Activated naive CD4-positive, alpha-beta T cell treated with anti-CD3 and anti-CD28 coated beads, Interleukin-2, amount 50 U/mL, for 16 hours (primary cell): ENCODE measurements at regions not wholly inside any gene's neighbourhood (a gene's known extent, or its start where the extent isn't known, plus 50 kb on each side); places are given as distances from the start of the nearest gene placed in this dataset.
"Not testable (repeated sequence)": the region's sequence is repeated elsewhere in the genome, so short reads cannot be mapped to it uniquely, and the experiment has no call there.

Experiments used
- DNase-seq: peaks from one replicate; pipeline ENCODE4 v3.0.0-alpha.2; 2020

GRCh38 chr1:234858722-234859121 is 248.7 kb upstream of the IRF2BP2 start:
- DNase-seq = no peak

DNA sequence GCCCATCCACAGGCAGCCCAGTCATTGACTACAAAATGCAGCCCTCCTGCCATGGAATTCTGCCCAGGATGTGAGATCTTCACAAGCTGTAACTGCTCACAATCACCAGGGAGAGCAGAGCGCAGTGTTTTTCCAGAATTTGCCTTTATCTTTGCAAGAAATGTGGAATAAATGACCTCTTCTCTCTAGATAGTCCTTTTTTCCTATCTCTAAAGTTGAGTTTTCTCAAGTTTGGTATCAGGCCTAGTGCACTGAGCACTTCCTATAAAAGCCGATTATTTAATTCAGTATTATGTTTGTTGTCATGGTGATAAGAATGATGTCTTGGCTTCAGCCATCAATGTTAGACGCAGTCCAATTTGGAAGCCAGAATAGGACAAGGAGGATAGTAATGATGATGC is 246.9 kb upstream of the IRF2BP2 start:
- DNase-seq = no peak

- DNase-seq = no peak
Measured at GRCh38 chr1:234855851-234856250, 245.9 kb upstream of the IRF2BP2 start.

DNA sequence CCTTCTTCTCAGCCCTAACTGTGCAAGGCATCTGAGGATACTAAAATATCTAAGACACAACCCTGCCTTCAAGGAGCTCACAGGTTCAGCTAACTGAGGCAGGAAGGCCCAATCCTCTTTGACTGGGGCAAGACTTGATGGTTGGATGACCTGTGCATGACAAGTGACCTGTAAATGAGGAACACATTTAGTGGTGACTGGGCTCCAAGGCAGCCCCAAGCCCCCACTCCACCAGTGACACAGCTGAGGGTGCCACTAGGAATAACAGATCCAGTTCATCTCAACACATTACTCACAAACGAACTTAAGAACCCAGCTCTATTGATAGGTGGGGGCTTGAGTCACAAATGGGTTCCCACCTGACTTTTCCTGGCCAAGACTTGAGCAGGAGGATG is 244.7 kb upstream of the IRF2BP2 start:
- DNase-seq = no peak

GRCh38 chr1:234853906-234854644 is 244.1 kb upstream of the IRF2BP2 start:
- DNase-seq = no peak

DNA sequence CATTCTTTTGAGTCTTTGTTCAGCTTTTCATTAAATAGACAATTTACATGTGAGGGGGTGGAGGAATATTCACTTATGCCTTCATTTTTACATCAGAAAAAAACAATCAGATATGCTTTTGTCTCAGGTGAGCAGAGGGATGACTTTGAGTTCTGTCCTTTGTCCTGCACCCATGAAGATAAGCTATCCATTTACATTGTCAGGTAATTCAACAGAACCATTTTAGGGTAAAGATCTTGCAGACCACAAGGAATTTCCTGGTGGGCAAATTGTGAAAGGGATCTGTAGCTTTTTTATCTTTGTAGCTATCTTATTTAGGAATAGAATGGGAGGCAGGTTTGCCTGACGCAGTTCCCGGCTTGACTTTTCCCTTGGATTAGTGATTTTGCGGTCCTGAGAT is 242.7 kb upstream of the IRF2BP2 start:
- no peak for DNase-seq

DNA sequence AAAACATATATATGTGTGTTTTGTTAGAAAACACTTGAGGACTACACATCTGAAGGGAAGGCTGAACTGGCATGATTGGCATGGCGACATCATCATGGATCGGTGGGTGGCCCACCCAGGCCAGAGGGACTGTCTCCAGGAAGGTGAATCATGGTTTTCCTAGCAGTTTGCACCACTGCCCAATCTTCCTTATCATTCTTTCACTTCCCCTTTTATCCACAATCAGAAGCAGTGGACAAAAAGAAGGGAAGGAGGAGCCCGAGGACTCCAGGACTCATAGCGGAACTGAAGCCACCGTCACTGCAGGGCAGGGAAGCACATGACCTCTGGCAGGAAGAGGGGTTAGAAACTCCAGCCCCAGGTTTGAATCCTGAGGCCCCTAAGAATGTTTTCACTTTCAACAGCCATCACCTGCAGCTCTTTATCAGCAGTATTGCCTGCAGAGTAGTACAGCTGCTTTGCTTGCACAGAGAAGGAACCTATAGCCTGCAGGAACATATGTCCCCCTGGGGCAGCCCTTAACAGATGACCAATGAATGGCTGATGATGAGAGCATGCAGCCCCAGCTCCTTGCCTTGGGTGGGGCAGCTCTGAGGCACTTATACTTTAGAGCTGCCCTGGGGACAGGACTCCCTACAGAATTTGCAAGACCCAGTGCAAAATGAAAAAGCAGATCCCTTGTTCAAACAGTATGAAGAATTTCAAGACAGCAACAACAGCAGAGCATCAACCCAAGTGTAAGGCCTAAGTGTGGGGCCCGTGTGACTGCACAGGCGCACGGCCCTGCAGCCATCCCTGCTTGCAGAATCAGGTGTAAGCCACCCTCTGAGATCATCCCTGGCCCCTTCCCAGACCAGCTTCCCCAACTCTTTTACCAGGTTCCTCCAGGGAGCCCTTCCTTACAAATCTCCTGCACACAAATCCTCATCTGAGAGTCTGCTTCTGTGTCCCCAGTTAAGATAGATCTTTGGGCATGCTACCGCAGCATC is 241.8 kb upstream of the IRF2BP2 start:
- no peak for DNase-seq

DNA sequence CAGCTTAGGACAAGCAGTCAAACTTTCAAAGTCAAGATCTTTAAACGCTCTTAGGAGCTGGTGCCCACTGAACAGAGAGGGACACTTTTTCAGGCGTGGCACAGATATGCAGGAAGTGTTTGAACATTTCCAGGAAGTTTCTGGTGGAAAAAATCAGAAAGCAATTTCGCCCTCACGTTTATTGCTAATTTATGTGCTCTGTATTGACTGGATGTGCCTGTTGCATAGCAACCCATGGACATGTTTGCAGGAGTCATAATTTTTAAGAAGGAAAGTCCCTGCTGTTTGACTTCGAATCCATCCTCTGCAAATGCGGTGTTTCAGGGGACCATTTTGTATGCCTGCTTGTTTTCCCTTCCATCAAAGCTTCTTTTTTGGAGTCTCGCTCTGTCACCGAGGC is 239.9 kb upstream of the IRF2BP2 start:
- no peak for DNase-seq

GRCh38 chr1:234848972-234849649 is 239.1 kb upstream of the IRF2BP2 start:
- no peak for DNase-seq

DNA sequence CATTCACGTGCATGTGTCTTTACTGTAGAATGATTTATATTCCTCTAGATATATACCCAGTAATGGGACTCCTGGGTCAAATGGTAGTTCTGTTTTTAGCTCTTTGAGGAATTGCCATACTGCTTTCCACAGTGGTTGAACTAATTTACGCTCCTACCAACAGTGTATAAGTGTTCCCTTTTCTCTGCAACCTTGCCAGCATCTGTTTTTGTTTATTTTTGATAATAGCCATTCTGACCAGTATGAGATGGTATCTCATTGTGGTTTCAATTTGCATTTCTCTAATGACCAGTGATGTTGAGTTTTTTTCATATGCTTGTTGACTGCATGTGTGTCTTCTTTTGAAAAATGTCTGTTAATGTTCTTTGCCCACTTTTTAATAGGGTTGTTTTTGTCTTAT is 236.8 kb upstream of the IRF2BP2 start:
- not testable (repeated sequence) for DNase-seq

GRCh38 chr1:234845836-234846235 is 235.9 kb upstream of the IRF2BP2 start:
- no peak for DNase-seq

- DNase-seq = peak; percentile 25
Measured at GRCh38 chr1:234845097-234845660, 235.2 kb upstream of the IRF2BP2 start.

DNA sequence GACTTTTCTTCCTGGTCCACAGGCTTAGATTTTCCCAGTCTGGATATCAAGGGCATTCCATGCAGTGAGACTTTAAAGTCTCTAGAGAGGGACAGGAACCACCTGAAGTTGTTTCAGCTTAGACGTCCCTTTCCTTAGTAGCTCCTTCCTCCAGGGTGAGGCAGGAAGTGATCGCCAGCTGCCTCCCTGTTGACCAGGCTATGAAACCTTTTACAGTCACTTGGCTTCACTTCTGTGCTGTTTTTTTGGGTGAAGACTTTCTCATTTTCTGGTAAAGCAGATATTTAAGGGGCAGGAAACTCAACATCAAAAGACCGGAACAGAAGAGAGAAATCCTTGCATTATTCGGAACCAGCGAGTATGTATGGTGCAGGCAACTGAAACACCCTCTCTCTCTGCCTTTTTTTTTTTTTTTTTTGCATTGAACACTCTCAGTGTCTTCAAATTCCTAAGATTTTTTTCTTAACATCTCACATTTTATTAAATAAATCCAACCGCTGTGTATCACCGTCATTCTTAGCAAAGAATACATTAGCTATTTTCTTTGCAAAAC is 234.6 kb upstream of the IRF2BP2 start:
- no peak for DNase-seq

- no peak for DNase-seq
Measured at GRCh38 chr1:234843946-234844345, 234.0 kb upstream of the IRF2BP2 start.

- DNase-seq = peak; percentile 84
Measured at GRCh38 chr1:234842726-234843641, 233.0 kb upstream of the IRF2BP2 start.

DNA sequence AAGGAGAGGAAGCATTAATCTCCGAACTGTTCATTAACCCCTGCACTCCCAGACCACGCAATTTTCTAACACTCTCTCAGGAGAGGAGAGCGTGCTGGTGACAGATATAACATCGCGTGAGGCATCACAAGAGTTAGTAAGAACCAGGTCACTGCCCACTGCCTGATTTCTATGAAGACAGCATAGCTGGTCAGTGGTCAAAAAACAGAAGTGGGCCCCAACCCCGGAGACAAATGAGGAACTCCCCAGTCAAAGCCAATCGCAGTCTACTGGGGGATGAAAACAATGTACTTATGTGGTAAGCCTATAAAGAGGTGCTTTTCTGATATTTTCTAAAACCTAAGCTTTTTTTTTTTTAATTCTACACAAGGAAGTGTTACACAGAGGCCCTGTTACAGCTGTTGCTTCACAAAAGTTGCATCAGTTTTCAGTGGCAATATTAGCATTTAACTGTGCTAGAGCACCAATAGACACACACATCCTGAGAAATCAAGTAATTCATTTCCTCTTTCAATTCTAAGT is 231.8 kb upstream of the IRF2BP2 start:
- DNase-seq = no peak

DNA sequence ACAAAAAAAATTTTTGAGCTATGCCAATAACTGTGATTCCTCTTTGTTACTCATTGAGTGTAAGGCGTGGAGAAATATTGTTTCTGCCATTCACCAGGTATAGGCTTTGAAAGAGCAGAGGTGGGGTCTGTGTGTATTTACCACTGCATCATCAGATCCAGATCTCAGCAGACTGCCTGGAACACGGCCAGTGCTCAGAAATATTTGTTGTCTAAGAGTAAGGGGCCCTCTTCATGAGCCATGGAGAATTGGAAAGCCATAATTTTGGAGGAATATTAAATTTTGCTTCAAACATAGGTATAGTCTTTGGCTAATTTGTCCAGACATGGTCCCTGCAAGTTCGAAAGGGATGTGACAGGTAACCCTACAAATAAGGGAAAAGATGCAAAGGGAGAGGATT is 231.3 kb upstream of the IRF2BP2 start:
- DNase-seq = no peak

DNA sequence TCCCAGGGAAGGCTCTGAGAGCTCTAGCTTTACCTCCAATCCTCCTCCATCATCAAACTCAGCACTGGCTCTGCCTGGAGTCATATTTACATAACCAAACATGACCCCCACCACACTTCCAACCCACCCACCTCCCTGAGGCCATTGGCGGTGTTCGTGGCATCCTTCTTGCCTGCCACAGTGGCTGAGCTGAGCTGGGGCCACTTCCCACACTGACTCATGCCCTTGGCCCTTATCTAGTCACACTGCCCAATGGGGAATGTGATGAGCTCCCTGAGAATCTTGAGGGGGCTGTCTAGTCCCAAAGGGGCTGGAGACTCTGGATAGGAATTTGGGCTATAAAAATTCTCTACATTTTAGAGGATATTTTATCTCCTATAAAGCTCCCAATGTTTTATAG is 230.9 kb upstream of the IRF2BP2 start:
- no peak for DNase-seq

DNA sequence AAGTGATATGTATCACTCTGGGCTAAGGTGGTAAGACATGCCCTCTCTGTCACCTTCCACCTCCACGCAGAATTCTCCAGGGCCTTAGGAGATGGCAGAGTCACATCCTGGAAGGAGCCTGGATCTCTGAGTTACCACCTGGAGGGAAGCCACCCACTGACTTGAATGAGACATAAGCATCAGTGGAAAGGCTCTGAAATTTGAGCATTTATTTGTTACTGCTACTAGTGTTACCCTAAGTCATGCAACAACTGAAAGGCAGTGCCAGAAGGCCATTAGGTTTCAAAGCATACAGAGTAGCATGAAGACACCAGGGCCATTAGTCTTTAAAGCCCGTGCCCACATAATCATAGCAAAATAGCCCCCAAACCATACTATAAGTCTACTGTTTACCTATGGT is 230.3 kb upstream of the IRF2BP2 start:
- DNase-seq = no peak

GRCh38 chr1:234839663-234840062 is 229.7 kb upstream of the IRF2BP2 start:
- DNase-seq = no peak

DNA sequence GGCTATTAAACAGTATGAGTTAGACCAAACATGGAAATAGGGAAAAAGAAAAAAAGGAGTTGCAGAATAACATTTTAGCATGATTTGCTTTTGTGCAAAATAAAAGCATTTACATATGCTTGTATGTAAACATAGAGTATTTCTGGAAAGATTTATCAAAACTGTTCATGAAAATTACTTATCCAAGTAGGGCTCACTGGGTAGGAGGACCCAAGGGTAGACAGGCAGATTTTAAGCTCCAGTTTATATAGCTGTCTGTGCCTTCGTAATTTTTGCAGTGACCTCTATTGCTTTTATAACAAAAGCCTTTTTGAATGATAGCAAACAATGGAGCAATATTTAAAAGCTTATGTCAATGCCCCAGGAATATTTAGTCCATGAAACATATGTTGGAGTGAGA is 228.8 kb upstream of the IRF2BP2 start:
- DNase-seq = no peak
